GM21576 (cell line): ENCODE measurements at regions not wholly inside any gene's neighbourhood (a gene's known extent, or its start where the extent isn't known, plus 50 kb on each side); places are given as distances from the start of the nearest gene placed in this dataset.
"Not testable (repeated sequence)": the region's sequence is repeated elsewhere in the genome, so short reads cannot be mapped to it uniquely, and the experiment has no call there.

Experiments
- ATAC-seq: cut with Tn5 transposase; IDR thresholded peaks from one replicate; pipeline ENCODE4 v1.9.1; 2021; ENCODE audit warnings: mild to moderate bottlenecking, moderate library complexity; ENCODE audit not compliant: unreplicated experiment

DNA sequence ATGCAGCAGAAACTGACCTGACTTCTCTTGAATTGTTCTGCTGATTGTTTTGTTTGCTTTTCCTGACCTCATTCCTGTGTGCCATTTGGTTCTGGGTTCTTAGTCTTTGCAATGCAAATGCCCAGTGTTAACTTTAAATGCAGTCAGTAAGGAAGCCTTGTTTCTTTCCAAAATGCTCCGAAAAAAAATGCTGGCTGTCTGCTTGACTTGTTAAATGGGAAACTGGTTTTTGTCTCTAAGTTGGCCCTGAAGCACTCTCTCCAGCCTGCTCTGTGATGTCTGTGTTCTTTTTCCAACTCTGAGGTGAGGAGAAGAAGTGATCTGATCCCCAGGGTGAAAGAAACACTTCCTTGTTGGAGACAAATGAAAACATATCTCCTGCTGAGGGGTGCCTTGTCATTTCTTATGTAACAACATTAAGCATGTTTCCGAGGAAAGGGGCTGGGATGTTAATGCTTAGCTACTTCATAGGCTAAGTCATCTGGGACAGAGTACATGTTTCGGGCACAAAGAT is 256.3 kb upstream of the ADGRL4 start:
- ATAC-seq, result no peak

GRCh38 chr1:79259390-79260336 is 253.1 kb upstream of the ADGRL4 start:
- peak; percentile 67 for ATAC-seq

DNA sequence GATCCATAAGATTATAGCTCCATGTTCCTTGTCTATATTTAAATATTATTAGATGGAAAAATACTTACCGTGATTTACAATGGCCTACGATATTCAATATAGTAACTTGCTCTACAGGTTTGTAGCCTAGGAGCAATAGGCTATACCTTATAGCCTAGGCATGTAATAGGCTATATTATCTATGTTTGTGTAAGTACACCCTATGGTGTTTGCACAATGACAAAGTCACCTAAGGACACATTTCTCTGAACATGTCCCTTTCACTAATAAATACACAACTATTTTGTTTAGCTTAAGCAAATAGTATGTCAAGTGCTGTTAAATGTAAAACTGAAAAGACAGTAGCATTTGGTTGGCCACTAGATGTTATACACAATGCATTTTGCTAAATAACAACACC is 248.9 kb upstream of the ADGRL4 start:
- no peak for ATAC-seq

DNA sequence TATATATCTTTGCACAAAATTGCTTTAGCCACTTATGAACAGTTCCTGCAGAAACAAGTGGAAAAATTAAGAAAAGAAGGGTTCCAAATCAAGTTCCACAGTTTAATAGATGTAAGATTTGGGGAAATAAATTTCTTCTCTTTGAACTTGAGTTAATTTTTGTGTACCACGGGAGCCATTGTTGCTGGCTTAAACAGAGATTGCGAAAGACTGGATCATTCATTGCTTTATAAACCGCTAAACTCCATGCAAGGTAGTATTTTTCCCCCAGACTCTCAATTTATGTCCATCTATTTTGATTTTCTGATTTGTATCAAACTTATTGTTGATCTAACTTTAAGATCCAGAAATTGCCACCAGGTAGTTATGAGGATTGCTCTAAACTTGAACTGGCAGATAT is 246.1 kb upstream of the ADGRL4 start:
- no peak for ATAC-seq

DNA sequence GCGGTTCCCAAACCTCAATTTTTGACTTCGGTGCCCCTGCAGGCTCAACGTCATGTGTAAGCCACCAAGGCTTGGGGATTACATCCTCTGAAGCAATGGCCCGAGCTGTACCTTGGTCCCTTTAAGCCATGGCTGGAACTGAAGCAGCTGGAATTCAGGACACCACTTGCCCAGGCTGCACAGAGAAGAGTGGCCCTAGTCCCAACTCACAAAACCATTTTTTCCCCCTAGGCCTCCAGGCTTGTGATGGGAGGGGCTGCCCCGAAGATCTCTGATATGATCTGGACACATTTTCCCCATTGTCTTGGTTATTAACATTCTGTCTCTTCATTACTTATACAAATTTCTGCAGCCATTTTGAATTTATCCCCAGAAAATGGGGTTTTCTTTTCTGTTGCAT is 233.3 kb upstream of the ADGRL4 start:
- ATAC-seq, result no peak

GRCh38 chr1:79235301-79236002 is 228.9 kb upstream of the ADGRL4 start:
- no peak for ATAC-seq

GRCh38 chr1:79232818-79233217 is 226.3 kb upstream of the ADGRL4 start:
- ATAC-seq, result no peak

- not testable (repeated sequence) for ATAC-seq
These were observed 224.2 kb upstream of the ADGRL4 start for GRCh38 chr1:79230751-79231150.

- no peak for ATAC-seq
These were observed 220.4 kb upstream of the ADGRL4 start for GRCh38 chr1:79226963-79227362.

DNA sequence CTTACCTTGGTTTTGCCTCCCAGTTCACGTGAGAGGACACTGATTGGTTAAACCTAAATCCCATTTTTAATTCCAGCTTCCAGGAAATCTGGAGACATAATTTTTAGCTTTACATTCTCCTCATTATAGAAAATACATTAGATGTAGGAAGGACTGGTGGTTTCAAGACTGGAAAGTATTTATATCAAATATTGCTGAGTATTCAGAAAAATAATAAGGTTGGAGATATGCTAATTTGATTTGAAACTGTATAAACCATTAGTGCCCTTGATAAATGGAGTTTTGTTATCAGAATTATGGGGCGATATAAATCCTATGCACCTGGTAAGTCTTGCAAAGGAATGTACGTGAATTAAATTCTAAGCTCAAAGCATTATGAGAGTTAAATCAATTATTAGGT is 218.0 kb upstream of the ADGRL4 start:
- no peak for ATAC-seq

- ATAC-seq, result no peak
These were observed 214.0 kb upstream of the ADGRL4 start for GRCh38 chr1:79220509-79220908.

- ATAC-seq, result peak; percentile 49
These were observed 208.8 kb upstream of the ADGRL4 start for GRCh38 chr1:79215311-79215710.

DNA sequence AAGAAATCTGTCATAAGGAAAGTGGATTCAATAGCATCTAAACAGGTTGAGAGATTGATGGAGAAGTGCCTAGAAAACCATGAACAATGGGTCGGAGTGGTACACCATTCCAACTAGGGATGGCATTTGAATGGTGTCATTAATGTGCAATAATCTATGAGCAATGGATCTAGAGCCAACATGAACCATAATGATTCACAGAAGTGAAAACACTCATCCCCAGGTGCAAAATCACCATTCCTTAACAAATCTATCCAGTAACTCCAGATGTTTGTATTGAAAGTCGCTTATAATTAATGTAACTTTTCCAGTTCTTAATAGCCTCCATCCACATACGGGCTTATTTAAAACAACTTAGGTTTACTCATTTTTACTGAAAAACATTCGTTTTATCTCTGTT is 201.3 kb upstream of the ADGRL4 start:
- ATAC-seq, result no peak

DNA sequence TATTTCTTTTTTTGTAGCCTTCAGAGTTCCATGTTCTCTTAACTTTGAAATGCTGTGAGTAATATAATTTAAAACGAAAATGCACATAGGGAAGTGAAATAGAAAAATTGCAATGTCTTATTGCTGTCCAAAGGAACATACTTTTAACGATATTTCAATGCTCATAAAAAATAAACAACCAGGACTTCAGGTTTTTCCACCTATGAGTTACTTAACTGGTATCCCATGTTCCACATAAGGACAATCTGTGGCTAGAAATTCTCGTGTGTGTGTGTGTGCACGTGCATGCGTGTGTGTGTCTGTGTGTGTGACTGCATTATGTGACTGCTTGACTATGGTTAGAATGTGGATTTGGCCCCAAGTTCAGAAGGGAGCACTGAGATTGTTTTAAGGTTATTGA is 200.8 kb upstream of the ADGRL4 start:
- ATAC-seq, result no peak

DNA sequence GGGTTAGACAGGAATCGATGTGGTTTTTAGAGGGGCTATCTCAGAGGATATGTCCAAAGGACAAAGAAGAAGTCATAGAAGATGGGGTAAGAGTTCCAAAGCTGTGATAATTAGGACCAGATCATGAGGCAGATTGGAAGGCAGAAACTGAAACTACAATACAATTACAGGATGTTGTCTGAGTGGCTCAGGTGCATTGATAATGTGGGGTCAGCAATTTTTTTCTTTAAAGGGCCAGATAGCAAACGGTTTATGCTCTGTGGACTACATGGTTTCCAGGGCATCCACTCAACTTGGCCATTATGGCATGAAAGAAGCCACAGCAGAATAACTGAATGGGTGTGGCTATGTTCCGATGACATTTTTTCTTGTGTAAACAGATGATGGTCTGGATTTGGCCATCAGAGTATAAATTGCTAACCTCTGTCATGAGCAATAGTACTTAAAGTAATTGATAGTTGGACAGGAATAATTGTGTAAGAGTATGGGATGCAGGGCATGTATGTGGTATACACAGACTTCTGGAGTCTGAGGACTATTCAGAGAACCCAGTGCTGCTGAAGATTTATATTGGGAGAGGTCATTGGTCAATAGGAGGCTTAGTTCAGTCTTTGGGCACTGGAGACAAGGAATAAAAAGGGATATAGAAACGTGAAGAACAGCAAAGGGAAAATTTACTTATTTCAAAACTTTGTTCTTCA is 198.4 kb upstream of the ADGRL4 start:
- no peak for ATAC-seq

- ATAC-seq, result no peak
These were observed 192.3 kb upstream of the ADGRL4 start for GRCh38 chr1:79198832-79199231.

GRCh38 chr1:79197421-79197820 is 190.9 kb upstream of the ADGRL4 start:
- no peak for ATAC-seq

DNA sequence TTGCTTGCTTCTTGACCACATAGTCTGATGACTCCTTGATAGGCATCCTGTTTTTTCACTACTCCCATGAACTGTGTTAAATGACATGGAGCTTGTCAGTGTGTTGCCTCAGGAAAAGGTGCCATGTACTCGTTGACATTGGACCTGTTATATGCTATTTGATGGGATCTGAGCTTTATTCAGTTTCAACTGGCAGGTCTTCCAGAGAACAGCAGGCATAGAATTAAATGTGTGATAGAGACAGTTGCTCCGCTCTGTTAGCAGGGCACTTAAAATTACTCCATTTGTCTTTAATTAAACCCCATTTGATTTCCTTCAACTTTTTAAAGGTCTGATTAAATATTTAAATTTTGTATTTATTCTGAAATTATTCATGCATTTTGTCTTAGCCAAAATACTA is 189.7 kb upstream of the ADGRL4 start:
- ATAC-seq, result no peak

- peak; percentile 71 for ATAC-seq
These were observed 186.9 kb upstream of the ADGRL4 start for GRCh38 chr1:79193211-79194079.

DNA sequence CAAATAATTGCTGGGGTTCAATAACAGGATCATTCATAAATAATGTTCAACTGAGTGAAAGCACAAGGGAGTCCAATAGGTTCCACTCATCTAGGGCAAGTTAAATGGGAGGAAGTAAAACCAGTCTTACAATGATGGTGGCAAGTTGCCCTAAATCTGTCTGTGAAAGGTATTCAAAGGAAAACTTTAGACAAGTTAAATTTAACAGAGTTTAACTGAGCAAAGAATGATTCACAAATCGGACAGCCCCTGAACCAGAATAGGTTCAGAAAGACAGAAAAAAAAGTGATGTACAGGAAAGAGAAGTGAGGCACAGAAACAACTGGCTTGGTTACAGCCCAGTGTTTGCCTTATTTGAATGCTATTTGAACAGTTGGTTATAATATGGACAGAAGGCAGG is 183.5 kb upstream of the ADGRL4 start:
- peak; percentile 48 for ATAC-seq
